ENCODE measurements at regions not wholly inside any gene's neighbourhood (a gene's known extent, or its start where the extent isn't known, plus 50 kb on each side); places are given as distances from the start of the nearest gene placed in this dataset.

- H3K4me3 ChIP-seq (ENCODE audit: low read depth, low read length) = no peak overlapping the region
- no peak for TF ChIP-seq CTCF (conservative IDR thresholded peaks at IDR 0.05; ENCODE audit: low read depth, low read length)
- no peak for DNase-seq (ENCODE audit: low read depth)
Measured at GRCh38 chr6:47938405-47938804, 156.6 kb downstream of the OPN5 start.

GRCh38 chr6:47936820-47937219 lies 155.0 kb downstream of the OPN5 start:
- TF ChIP-seq CTCF (conservative IDR thresholded peaks at IDR 0.05; ENCODE audit: low read depth, low read length) = no peak
- DNase-seq (ENCODE audit: low read depth) = no peak
- H3K4me3 ChIP-seq (ENCODE audit: low read depth, low read length) = no peak overlapping the region

GRCh38 chr6:47934023-47934422 lies 152.2 kb downstream of the OPN5 start:
- no peak for DNase-seq (ENCODE audit: low read depth)
- no peak for TF ChIP-seq CTCF (conservative IDR thresholded peaks at IDR 0.05; ENCODE audit: low read depth, low read length)
- no peak overlapping the region for H3K4me3 ChIP-seq (ENCODE audit: low read depth, low read length)

GRCh38 chr6:47932575-47932974 lies 150.7 kb downstream of the OPN5 start:
- no peak for DNase-seq (ENCODE audit: low read depth)
- no peak for TF ChIP-seq CTCF (conservative IDR thresholded peaks at IDR 0.05; ENCODE audit: low read depth, low read length)

GRCh38 chr6:47924001-47924400 lies 142.2 kb downstream of the OPN5 start:
- no peak for DNase-seq (ENCODE audit: low read depth)
- TF ChIP-seq CTCF (conservative IDR thresholded peaks at IDR 0.05; ENCODE audit: low read depth, low read length) = no peak
- H3K4me3 ChIP-seq (ENCODE audit: low read depth, low read length) = no peak overlapping the region

More at GRCh38 chr6:47932575-47932974, 150.7 kb downstream of the OPN5 start:
- H3K4me3 ChIP-seq (ENCODE audit: low read depth, low read length) = no peak overlapping the region

GRCh38 chr6:47922391-47922790 lies 140.6 kb downstream of the OPN5 start:
- no peak for DNase-seq (ENCODE audit: low read depth)
- no peak overlapping the region for H3K4me3 ChIP-seq (ENCODE audit: low read depth, low read length)
- TF ChIP-seq CTCF (conservative IDR thresholded peaks at IDR 0.05; ENCODE audit: low read depth, low read length) = no peak

- no peak overlapping the region for H3K4me3 ChIP-seq (ENCODE audit: low read depth, low read length)
Measured at GRCh38 chr6:47919875-47920274, 138.0 kb downstream of the OPN5 start.

More at GRCh38 chr6:47919875-47920274, 138.0 kb downstream of the OPN5 start:
- no peak for TF ChIP-seq CTCF (conservative IDR thresholded peaks at IDR 0.05; ENCODE audit: low read depth, low read length)
- DNase-seq (ENCODE audit: low read depth) = no peak
